SU-DHL-6 (cell line): ENCODE measurements at regions not wholly inside any gene's neighbourhood (a gene's known extent, or its start where the extent isn't known, plus 50 kb on each side); places are given as distances from the start of the nearest gene placed in this dataset.

Experiments used
- H2AFZ ChIP-seq: fragments of 200-600 bp; sonication (generic); 2 replicates; pipeline ENCODE4 v1.6.1; 2014; ENCODE audit warnings: low read depth, mild to moderate bottlenecking, moderate library complexity, mixed read lengths, antibody characterized with exemption, low read length; ENCODE audit not compliant: severe bottlenecking
- H3F3A ChIP-seq: fragments of 200-600 bp; shearing (Covaris generic); 2 replicates; pipeline ENCODE4 v1.6.0; 2016; ENCODE audit warnings: antibody characterized with exemption, mild to moderate bottlenecking; ENCODE audit not compliant: insufficient read depth
- H3K27ac ChIP-seq: fragments of 200-600 bp; sonication (generic); 2 replicates; pipeline ENCODE4 v1.5.1; 2016; ENCODE audit warnings: low read depth, mild to moderate bottlenecking, low read length, moderate library complexity, mixed read lengths
- H3K27me3 ChIP-seq: fragments of 200-600 bp; sonication (generic), shearing (Covaris generic); 2 replicates; pipeline ENCODE4 v1.6.0; 2014; ENCODE audit warnings: mild to moderate bottlenecking, low read length
- H3K36me3 ChIP-seq: fragments of 200-600 bp; sonication (generic); 2 replicates; pipeline ENCODE4 v1.6.1; 2014; ENCODE audit warnings: mild to moderate bottlenecking, low read length, mixed read lengths
- H3K4me2 ChIP-seq: fragments of 300-600, 200-600 bp; shearing (Covaris generic), sonication (generic); 2 replicates; pipeline ENCODE4 v1.6.0; 2014; ENCODE audit warnings: low read length, low read depth, mild to moderate bottlenecking; ENCODE audit not compliant: poor library complexity, severe bottlenecking
- H3K4me3 ChIP-seq: fragments of 200-600 bp; sonication (generic); 2 replicates; pipeline ENCODE4 v1.5.1; 2014; ENCODE audit warnings: antibody characterized with exemption, low read length, mild to moderate bottlenecking, mixed read lengths; ENCODE audit not compliant: insufficient read depth, poor library complexity, severe bottlenecking
- H3K79me2 ChIP-seq: fragments of 200-600 bp; sonication (generic); 2 replicates; pipeline ENCODE4 v1.6.1; 2014; ENCODE audit warnings: mild to moderate bottlenecking, low read length, moderate library complexity; ENCODE audit not compliant: insufficient read depth
- H3K9ac ChIP-seq: fragments of 200-600 bp; sonication (generic); 2 replicates; pipeline ENCODE4 v1.7.0; 2014; ENCODE audit warnings: mild to moderate bottlenecking, low read length
- H3K9me2 ChIP-seq: fragments of 200-600 bp; sonication (generic); replicated peaks from 2 replicates; pipeline ENCODE4 v1.6.1; 2014; ENCODE audit warnings: low read length; ENCODE audit not compliant: insufficient read depth
- H3K9me3 ChIP-seq: fragments of 200-600 bp; sonication (generic); 2 replicates; pipeline ENCODE4 v1.6.1; 2014; ENCODE audit warnings: low read length, mixed read lengths; ENCODE audit not compliant: insufficient read depth
- H4K20me1 ChIP-seq: fragments of 200-600 bp; sonication (generic); 2 replicates; pipeline ENCODE4 v1.6.1; 2014; ENCODE audit warnings: low read depth, mild to moderate bottlenecking, antibody characterized with exemption, low read length, moderate library complexity, mixed read lengths
- CTCF ChIP-seq: fragments of 200-600 bp; sonication (generic); IDR thresholded peaks from one replicate; pipeline ENCODE4 v1.5.1; 2017; ENCODE audit warnings: antibody characterized with exemption, mild to moderate bottlenecking, low read length, moderate library complexity; ENCODE audit not compliant: insufficient read depth, poor library complexity, severe bottlenecking
- EZH2phosphoT487 ChIP-seq: fragments of 200-600 bp; sonication (generic), shearing (Covaris generic); conservative IDR thresholded peaks from 2 replicates; pipeline ENCODE4 v1.6.1; 2018; ENCODE audit warnings: mild to moderate bottlenecking, antibody characterized with exemption, low read length, moderate library complexity, mixed read lengths

- H3K9me2 ChIP-seq = no peaks in the 10 kb centered on the region
- H3K9me3 ChIP-seq = no peaks in the 10 kb centered on the region
- TF ChIP-seq CTCF (no peak), EZH2phosphoT487 (no peak)
Observed at GRCh38 chr3:76645724-76646123, 394.2 kb upstream of the ROBO2 start.

GRCh38 chr3:76646921-76647562, 392.9 kb upstream of the ROBO2 start:
- Histone ChIP-seq H3F3A (no peaks in the 10 kb centered on the region), H3K4me2 (no peak overlapping the region), H3K79me2 (no peaks in the 10 kb centered on the region), H3K9ac (no peak overlapping the region), H3K36me3 (no peaks in the 10 kb centered on the region), H3K9me2 (no peaks in the 10 kb centered on the region), H3K27ac (no peak overlapping the region), H2AFZ (no peak overlapping the region), H4K20me1 (no peaks in the 10 kb centered on the region), H3K4me3 (no peak overlapping the region), H3K27me3 (no peaks in the 10 kb centered on the region), H3K9me3 (no peaks in the 10 kb centered on the region)
- no peak for TF ChIP-seq CTCF
- TF ChIP-seq EZH2phosphoT487 = no peak

More at GRCh38 chr3:76645724-76646123, 394.2 kb upstream of the ROBO2 start:
- Histone ChIP-seq H3K9ac (no peak overlapping the region), H3F3A (no peaks in the 10 kb centered on the region), H2AFZ (no peak overlapping the region), H3K27ac (no peak overlapping the region), H3K36me3 (no peaks in the 10 kb centered on the region), H4K20me1 (no peaks in the 10 kb centered on the region), H3K27me3 (no peaks in the 10 kb centered on the region), H3K79me2 (no peaks in the 10 kb centered on the region), H3K4me2 (no peak overlapping the region), H3K4me3 (no peak overlapping the region)

- no peaks in the 10 kb centered on the region for H3K9me2 ChIP-seq
- no peak for TF ChIP-seq CTCF
- TF ChIP-seq EZH2phosphoT487 = no peak
Observed at GRCh38 chr3:76651784-76652183, 388.1 kb upstream of the ROBO2 start.

More at GRCh38 chr3:76651784-76652183, 388.1 kb upstream of the ROBO2 start:
- Histone ChIP-seq H3K9ac (no peak overlapping the region), H3K27me3 (no peaks in the 10 kb centered on the region), H3K79me2 (no peaks in the 10 kb centered on the region), H3K36me3 (no peaks in the 10 kb centered on the region), H3K27ac (no peak overlapping the region), H4K20me1 (no peaks in the 10 kb centered on the region), H3F3A (no peaks in the 10 kb centered on the region), H3K4me3 (no peak overlapping the region), H2AFZ (no peak overlapping the region), H3K9me3 (no peaks in the 10 kb centered on the region), H3K4me2 (no peak overlapping the region)
